GM18867 (cell line): ENCODE measurements at regions not wholly inside any gene's neighbourhood (a gene's known extent, or its start where the extent isn't known, plus 50 kb on each side); places are given as distances from the start of the nearest gene placed in this dataset.

ENCODE experiments used
- ATAC-seq: cut with Tn5 transposase; IDR thresholded peaks from one replicate; pipeline ENCODE4 v1.9.1; 2021; ENCODE audit warnings: mild to moderate bottlenecking, moderate library complexity; ENCODE audit not compliant: unreplicated experiment

GRCh38 chr10:131424836-131425491 lies 113.4 kb upstream of the TCERG1L start:
- ATAC-seq: no peak

DNA sequence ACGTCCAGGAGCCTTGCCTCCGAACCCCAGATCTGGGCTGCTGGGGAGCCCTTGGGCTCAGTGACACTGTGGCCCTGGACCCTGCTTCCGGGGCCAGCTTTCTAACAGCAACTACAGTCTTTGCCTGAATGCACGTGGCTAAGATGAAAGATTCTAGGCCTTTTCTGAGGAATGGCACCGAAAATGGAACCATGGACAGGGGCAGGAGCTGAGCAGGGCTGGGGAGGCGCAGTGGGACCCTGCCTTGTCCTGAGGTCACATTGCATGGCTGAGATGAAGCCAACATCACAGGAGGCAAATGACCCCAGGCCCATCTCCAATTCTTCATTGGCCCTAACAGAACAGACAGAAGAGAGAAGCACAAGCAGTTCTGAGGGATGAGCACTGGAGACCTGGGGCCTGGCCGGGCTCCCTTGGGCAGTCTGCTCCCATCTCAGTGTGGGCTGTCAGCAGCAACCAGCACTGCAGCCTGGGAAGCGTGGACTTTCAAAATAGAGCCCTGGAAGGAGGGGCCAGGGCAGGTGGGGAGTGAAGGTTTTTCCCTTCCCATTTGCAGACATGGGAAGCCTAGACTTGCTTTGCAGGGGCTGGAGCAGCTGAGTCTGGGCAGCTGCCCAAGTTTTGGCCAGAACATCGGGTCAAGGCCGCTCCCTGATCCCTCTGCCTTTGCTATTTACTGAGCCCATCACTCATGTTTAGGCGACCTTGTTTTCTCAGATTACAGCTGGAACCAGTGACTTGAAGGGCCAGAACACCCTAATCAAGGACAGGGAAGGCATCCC lies 114.4 kb upstream of the TCERG1L start:
- no peak for ATAC-seq

GRCh38 chr10:131426534-131426898 lies 115.0 kb upstream of the TCERG1L start:
- no peak for ATAC-seq

DNA sequence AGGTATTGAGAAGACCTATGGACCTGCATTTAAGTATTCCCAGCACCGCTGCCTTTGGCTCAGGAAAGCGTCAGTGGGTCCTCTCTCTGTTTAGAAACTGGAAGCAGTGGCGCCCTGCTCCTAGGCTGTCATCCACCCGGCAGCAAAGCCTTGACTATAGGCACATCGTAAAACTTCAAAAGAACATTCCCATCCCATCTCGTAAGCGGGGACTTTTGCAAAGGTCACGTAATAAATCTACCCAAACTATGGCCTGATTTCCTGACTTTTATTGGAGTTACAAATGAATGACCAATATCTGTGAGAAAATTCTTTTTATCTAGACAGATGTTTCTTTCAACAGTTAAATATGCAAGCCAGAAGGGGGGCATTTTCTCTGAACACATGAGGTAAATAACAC lies 115.8 kb upstream of the TCERG1L start:
- no peak for ATAC-seq

- no peak for ATAC-seq
These were observed 116.4 kb upstream of the TCERG1L start for GRCh38 chr10:131427901-131428300.

GRCh38 chr10:131429141-131429540 lies 117.6 kb upstream of the TCERG1L start:
- ATAC-seq: no peak

GRCh38 chr10:131429942-131430341 lies 118.4 kb upstream of the TCERG1L start:
- no peak for ATAC-seq

- ATAC-seq: no peak
These were observed 119.3 kb upstream of the TCERG1L start for GRCh38 chr10:131430716-131431412.

GRCh38 chr10:131431533-131431932 lies 120.0 kb upstream of the TCERG1L start:
- no peak for ATAC-seq

- ATAC-seq: no peak
These were observed 120.6 kb upstream of the TCERG1L start for GRCh38 chr10:131431978-131432690.

GRCh38 chr10:131433568-131433967 lies 122.0 kb upstream of the TCERG1L start:
- no peak for ATAC-seq

- ATAC-seq: no peak
These were observed 123.7 kb upstream of the TCERG1L start for GRCh38 chr10:131435232-131435631.

- no peak for ATAC-seq
These were observed 124.4 kb upstream of the TCERG1L start for GRCh38 chr10:131435760-131436457.

- ATAC-seq: no peak
These were observed 124.9 kb upstream of the TCERG1L start for GRCh38 chr10:131436458-131436857.

GRCh38 chr10:131437556-131438475 lies 126.3 kb upstream of the TCERG1L start:
- ATAC-seq: no peak

- no peak for ATAC-seq
These were observed 127.1 kb upstream of the TCERG1L start for GRCh38 chr10:131438665-131439064.

DNA sequence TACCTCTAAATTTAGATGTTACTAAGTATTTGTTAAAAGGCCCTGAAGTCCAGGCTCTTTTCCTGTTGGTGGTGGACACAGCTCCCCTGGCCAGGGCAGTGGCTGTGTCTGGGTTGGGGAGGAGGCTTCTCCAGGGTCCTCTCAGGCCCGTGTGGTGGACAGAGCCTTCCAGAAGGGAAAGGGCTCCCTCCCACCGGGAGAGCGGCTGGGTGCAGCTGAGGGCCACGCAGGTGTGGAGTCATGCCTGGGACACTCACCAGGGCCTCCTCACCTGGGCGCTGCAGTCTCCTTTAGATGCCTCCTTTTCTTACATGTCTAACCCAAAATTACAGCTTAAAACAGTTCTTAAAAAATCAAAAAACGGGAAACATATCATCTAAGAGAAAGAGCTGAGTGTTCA lies 128.2 kb upstream of the TCERG1L start:
- ATAC-seq: no peak

DNA sequence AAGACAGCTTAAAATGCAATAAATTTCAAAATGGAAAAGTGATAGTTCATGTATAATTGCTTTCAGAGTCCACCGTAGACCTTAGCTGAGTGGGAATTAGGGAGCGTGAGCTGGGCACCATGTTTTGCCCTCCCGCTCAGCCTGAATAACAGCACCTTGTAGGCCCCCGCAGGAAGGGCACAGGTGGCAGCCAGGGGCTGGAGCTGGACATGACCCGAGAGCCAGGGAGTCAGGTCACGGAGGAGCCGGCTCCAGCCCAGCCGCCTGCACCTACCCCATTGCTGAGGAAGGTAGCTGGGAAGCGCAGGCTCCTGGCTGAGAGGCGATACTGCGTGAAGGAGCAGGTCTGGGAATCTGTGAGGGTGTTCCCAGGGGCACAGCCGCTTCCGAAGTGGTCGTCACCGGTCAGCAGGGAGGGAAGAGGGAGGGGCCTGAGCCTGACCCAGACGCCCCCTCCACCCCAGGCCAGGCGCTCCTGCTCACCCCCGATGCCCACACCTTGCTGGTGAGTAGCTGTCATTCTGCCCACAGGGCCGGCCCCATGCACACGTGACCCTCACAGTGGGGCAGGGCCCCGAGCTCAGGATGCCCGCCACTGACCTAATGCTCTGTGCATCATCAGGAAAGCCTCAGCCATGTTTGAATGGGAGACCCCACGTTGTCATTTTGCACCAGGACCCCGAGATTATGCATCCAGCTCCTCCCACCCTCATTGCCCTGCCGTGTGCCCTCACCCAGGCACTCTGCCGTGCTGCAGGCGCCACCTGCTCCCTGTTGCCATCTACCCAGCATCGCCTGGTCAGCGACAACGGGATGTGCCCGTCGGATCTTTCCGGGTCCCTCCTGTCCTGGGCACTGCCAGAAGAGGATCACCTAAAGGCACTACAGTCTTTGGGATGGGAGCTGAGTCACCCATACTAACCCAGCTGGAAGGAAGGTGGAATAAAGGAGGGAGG lies 129.2 kb upstream of the TCERG1L start:
- ATAC-seq: no peak

DNA sequence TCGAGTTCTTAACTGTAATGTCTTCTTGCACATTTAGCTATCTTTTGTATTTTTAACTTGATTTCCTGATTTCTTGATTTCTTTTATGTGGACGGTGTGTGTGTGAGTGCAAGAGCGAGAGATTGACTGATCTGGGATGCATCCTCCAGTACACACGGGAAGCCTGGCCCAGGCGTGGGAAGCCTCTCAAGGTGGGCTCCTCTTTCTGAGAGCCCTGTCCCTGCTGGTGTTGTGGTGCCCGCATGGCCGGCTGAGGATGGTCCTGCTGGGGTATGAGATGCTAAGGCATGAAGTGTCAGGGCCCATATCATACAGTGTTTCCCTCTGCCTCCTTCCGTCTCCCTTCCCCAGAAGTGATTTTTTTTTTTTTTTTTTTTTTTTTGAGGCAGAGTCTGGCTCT lies 130.8 kb upstream of the TCERG1L start:
- ATAC-seq: no peak
